ENCODE measurements at regions not wholly inside any gene's neighbourhood (a gene's known extent, or its start where the extent isn't known, plus 50 kb on each side); places are given as distances from the start of the nearest gene placed in this dataset.

DNA sequence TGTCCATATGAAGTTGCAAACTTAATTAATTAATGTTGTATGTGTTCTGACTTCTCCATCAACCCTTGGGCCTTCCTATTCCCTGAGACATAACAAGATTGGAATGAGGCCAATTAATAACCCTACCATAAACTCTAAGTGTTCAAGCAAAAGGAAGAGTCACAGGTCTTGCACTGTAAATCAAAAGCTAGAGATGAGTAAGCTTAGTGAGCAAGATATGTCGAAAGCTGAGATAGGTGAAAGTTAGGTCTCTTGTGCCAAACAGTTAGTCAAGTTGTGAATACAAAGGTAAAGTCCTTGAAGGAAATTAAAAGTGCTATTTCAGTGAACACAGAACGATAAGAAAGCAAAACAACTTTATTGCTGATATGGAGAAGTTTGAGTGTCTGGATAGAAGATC, 58.2 kb upstream of the GPRIN3 start:
- no peaks in the 10 kb centered on the region for H3K36me3 ChIP-seq (ENCODE audit: control insufficient read depth, insufficient read depth, low read length)
- no peak overlapping the region for H3K27ac ChIP-seq (ENCODE audit: low read depth, low read length)
- no peaks in the 10 kb centered on the region for H3K9me3 ChIP-seq (ENCODE audit: control insufficient read depth, insufficient read depth, low read depth, low read length)
- no peaks in the 10 kb centered on the region for H3K4me1 ChIP-seq (ENCODE audit: control insufficient read depth, insufficient read depth, low read length)
- H3K9ac ChIP-seq (ENCODE audit: low read length): no peak overlapping the region
- no peaks in the 10 kb centered on the region for H3K27me3 ChIP-seq (ENCODE audit: control insufficient read depth, insufficient read depth, low read length)
- H3K4me3 ChIP-seq (ENCODE audit: low read depth, low read length): no peak overlapping the region

DNA sequence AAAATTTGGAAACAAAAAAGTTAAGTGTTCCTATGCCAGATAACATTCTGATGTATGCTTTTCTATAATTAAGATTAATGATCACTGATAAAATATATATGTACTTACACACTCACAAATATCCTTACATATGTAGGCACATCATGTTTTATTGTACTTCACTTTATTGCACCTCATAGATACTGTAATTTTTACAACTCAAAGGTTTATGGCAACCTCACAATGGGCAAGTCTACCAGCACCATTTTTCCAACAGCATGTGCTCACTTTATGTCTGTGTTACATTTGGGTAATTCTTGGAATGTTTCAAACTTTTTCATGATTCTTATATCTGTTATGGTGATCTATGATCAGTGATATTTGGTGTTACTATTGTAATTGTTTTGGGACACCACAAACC, 57.8 kb upstream of the GPRIN3 start:
- Histone ChIP-seq H3K4me3 (ENCODE audit: low read depth, low read length) (no peak overlapping the region), H3K9me3 (ENCODE audit: control insufficient read depth, insufficient read depth, low read depth, low read length) (no peaks in the 10 kb centered on the region)

DNA sequence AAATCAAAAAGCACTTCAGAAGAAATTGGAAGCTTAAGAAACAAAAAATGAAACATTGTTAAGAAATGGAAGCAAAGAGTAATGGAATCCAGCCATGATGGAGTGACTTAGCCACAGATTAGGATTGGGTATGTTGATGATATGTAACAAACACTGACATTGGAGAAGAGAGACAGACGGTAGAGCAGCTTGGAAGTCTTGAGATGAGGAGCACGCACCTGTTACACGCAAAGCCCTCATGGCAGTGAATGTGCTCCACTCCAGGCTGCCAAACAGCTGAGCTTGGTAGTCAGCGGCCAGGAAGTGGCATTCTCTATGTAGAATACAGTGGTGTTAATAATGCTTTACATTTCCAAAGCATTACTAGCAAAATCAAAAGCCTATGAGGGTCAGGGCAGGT, 56.9 kb upstream of the GPRIN3 start:
- Histone ChIP-seq H3K27ac (ENCODE audit: low read depth, low read length) (no peak overlapping the region), H3K36me3 (ENCODE audit: control insufficient read depth, insufficient read depth, low read length) (no peaks in the 10 kb centered on the region), H3K4me3 (ENCODE audit: low read depth, low read length) (no peak overlapping the region), H3K27me3 (ENCODE audit: control insufficient read depth, insufficient read depth, low read length) (no peaks in the 10 kb centered on the region), H3K4me1 (ENCODE audit: control insufficient read depth, insufficient read depth, low read length) (no peaks in the 10 kb centered on the region), H3K9me3 (ENCODE audit: control insufficient read depth, insufficient read depth, low read depth, low read length) (no peaks in the 10 kb centered on the region), H3K9ac (ENCODE audit: low read length) (no peak overlapping the region)

More for the DNA sequence above, 57.8 kb upstream of the GPRIN3 start:
- H3K9ac ChIP-seq (ENCODE audit: low read length): no peak overlapping the region
- no peak overlapping the region for H3K27ac ChIP-seq (ENCODE audit: low read depth, low read length)
- H3K36me3 ChIP-seq (ENCODE audit: control insufficient read depth, insufficient read depth, low read length): no peaks in the 10 kb centered on the region
- no peaks in the 10 kb centered on the region for H3K4me1 ChIP-seq (ENCODE audit: control insufficient read depth, insufficient read depth, low read length)
- no peaks in the 10 kb centered on the region for H3K27me3 ChIP-seq (ENCODE audit: control insufficient read depth, insufficient read depth, low read length)

DNA sequence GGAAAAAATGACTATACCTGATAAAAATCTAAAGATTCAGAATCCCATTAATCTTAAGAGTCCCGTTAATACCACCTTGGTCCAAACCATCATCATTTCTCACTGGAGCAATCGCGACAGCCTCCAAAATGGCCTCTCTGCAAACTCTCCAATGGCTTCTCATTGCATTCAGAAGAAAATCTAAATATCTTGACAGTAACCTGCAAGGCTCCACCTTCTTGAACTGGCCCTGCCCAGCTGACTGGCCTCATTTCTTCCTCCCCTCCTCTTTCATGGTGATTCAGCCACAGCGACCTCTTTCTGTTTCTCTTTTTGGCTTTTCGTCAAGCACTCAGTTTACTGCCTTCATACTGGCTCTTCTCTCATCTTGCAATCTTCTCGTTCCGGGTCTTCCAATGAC, 56.2 kb upstream of the GPRIN3 start:
- H3K4me3 ChIP-seq (ENCODE audit: low read depth, low read length): no peak overlapping the region
- no peaks in the 10 kb centered on the region for H3K36me3 ChIP-seq (ENCODE audit: control insufficient read depth, insufficient read depth, low read length)
- no peak overlapping the region for H3K27ac ChIP-seq (ENCODE audit: low read depth, low read length)
- H3K4me1 ChIP-seq (ENCODE audit: control insufficient read depth, insufficient read depth, low read length): no peaks in the 10 kb centered on the region
- no peaks in the 10 kb centered on the region for H3K9me3 ChIP-seq (ENCODE audit: control insufficient read depth, insufficient read depth, low read depth, low read length)
- H3K27me3 ChIP-seq (ENCODE audit: control insufficient read depth, insufficient read depth, low read length): no peaks in the 10 kb centered on the region
- H3K9ac ChIP-seq (ENCODE audit: low read length): no peak overlapping the region

DNA sequence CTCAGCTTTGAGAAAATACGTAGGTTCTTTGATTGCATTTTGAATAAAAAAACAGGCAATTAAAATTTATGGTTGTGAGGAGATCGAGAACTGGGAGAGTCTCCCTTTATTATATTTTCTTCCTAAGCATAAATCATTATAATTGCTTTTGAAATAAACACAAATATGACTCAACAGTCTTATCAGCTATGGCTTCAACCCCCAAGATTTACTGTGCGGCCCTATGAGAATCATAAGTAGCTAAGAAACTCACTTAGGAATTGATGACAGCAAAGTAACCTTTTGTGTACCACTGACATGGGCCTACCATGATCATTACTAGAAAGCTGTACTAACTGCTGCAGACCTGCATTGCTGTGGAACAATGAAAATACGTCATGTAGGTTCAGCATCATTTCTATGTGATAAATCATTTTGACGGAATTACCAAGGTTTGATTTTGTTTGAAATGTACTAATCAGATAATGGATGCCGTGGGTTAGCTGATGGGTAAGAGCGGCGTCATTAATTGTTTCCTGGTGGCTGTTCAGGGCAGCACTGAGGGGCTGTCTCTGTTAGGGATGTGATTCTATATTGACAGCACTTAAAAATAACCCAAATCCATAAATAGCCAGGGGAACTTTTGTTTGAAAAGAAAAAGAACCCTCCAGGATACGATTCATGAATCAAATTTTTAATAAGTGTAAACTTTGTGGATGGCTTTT, 51.5 kb upstream of the GPRIN3 start:
- Histone ChIP-seq H3K4me1 (ENCODE audit: control insufficient read depth, insufficient read depth, low read length) (no peaks in the 10 kb centered on the region), H3K36me3 (ENCODE audit: control insufficient read depth, insufficient read depth, low read length) (no peaks in the 10 kb centered on the region)

DNA sequence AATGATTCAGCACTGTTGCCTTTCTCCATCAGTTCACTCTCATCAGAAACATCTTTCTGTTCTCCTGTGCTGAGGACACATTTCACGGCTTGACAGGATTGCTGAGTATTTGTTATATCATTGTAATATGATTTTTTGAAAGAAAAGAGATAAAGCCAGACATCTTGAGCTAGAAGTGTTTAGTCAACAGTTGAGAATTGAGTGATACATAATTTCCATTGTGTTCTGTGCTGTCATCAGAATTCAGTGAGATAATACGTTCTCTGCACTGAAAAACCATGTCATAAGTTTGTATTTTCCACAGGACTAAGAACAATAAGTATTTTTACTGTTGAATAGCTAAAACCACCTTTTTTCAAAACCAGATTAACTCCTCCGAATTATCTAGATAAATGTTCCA, 50.2 kb upstream of the GPRIN3 start:
- Histone ChIP-seq H3K4me1 (ENCODE audit: control insufficient read depth, insufficient read depth, low read length) (no peaks in the 10 kb centered on the region), H3K9me3 (ENCODE audit: control insufficient read depth, insufficient read depth, low read depth, low read length) (no peaks in the 10 kb centered on the region), H3K9ac (ENCODE audit: low read length) (no peak overlapping the region), H3K27me3 (ENCODE audit: control insufficient read depth, insufficient read depth, low read length) (no peaks in the 10 kb centered on the region), H3K36me3 (ENCODE audit: control insufficient read depth, insufficient read depth, low read length) (no peaks in the 10 kb centered on the region), H3K27ac (ENCODE audit: low read depth, low read length) (no peak overlapping the region), H3K4me3 (ENCODE audit: low read depth, low read length) (no peak overlapping the region)

More for the DNA sequence above, 51.5 kb upstream of the GPRIN3 start:
- no peak overlapping the region for H3K4me3 ChIP-seq (ENCODE audit: low read depth, low read length)
- no peak overlapping the region for H3K9ac ChIP-seq (ENCODE audit: low read length)
- H3K27me3 ChIP-seq (ENCODE audit: control insufficient read depth, insufficient read depth, low read length): no peaks in the 10 kb centered on the region
- no peaks in the 10 kb centered on the region for H3K9me3 ChIP-seq (ENCODE audit: control insufficient read depth, insufficient read depth, low read depth, low read length)
- H3K27ac ChIP-seq (ENCODE audit: low read depth, low read length): no peak overlapping the region
